GM19043 (cell line): ENCODE measurements at regions not wholly inside any gene's neighbourhood (a gene's known extent, or its start where the extent isn't known, plus 50 kb on each side); places are given as distances from the start of the nearest gene placed in this dataset.
"Not testable (repeated sequence)": the region's sequence is repeated elsewhere in the genome, so short reads cannot be mapped to it uniquely, and the experiment has no call there.

ENCODE experiments used
- ATAC-seq: cut with Tn5 transposase; IDR thresholded peaks from one replicate; pipeline ENCODE4 v1.9.1; 2021; ENCODE audit warnings: low read depth; ENCODE audit not compliant: unreplicated experiment

DNA sequence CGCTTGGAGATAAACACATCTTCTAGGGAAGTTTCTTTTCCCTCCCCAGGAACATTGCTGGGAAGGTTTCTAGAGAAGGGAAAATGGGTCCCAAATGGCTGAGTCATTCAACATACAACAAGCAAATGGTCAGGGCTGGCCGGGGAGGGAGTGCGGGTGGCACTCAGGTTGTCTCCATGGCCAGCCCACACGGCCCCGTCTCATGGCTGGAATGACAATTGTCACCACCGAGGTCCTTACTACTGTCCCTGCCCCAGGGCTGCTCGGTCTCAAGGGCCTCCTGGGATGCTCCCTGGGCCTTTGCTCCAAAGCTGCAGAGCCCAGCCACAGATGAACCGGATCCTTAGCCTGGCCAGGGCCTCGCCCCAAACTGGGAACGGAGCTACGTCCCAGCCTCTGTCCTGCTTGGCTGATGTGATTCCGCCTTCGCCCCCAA, 121.9 kb downstream of the FGF18 start:
- no peak for ATAC-seq

DNA sequence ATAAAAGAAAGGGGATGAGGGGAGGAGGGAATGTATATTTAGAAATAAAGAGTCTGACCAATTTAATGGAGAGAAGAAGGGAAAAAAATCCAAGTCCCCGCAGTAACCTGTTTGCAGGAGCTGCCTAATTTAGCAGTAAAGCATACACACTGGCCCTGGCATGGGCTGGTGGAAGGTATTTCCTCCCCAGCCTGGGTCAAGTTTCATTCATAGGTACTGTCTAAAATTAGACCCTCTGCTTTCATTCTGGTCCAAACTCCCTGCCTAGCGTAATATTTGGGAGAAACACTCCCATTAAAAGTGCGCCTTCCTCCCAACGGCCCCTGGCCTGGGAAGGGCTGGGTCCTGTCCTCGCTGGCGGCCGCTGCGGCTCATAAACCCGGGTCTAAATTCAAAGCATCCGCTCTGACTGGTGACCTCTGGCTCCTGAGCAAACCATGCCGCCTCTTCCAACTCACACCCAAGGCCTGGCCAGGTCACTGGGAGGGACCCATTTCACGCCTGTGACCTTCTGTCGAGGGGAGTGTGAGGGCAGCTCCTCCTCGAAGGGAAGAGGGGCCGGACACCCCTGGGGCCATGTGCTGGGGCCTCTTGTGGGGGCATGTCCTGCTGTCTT, 123.2 kb downstream of the FGF18 start:
- no peak for ATAC-seq

DNA sequence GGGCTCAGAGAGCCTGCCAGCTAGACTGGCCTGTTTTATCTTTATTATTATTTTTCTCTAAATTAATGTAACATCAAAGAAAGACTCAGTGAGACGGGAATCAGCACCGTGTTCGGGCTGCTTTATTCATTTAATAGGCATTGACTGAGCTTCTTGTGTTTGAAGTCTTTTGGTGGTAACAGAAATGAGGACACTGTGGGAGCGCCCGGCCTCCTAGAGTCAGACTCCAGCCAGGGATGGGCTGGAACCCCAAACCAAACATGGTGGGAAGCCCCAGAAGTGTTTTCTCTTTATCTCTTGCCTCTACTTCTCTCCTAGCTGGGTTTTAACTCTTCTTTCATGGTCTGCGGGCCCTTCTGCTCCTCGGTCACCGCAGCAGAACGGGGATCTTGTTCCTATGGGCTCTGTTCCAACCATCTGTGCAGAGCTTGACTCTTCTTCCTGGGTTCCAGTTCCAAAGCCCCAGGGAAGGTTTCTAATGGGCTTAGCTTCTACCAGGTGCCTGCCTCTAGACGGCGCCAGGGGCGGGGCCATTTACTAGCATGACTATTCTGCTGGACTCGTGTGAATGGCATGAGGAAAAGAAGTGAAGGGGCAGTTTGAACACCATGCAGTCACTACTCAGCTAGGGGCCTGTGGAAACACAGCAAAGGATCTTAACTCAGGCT, 123.8 kb downstream of the FGF18 start:
- no peak for ATAC-seq

DNA sequence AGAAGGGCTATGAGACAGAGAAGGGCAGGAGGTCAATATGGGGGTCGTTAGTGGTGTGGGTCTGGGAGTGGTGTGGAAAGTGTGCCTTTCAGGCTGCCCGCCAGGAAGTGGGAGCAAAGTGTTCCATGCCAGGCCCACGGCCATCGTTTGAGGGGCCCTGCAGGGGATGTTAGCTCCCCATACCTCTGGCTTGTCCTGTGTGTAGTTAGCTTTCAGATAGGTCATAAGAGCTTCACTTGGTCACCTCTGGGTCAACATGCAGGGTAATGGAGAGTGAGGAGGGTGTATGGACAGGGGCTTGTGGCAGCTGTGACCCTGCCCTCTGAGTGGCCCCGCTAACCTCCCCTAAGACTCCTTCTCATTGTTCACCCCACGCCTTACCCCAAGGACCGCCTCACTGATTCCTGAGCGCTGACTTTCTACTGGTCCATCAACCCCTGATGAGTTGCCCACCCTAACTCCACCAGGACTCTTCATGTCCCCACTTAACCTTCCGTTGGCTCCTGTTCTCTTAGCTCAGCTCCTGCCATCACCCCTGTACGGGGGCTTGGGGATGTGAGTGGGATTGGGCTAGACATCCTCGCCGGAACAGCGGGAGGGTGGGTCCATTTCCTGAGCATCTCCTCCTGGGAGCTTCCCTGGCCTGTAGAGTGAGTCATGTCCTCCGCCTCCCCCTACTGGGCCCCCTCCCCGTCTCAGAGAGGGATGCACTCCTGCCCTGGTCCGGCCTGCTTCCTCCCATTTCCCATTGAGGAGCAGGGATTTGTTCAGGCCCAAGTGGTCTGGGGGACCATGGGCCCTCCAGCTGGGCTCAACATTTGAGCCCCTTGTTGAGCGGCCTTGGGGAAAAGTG, 125.7 kb downstream of the FGF18 start:
- ATAC-seq, result no peak

DNA sequence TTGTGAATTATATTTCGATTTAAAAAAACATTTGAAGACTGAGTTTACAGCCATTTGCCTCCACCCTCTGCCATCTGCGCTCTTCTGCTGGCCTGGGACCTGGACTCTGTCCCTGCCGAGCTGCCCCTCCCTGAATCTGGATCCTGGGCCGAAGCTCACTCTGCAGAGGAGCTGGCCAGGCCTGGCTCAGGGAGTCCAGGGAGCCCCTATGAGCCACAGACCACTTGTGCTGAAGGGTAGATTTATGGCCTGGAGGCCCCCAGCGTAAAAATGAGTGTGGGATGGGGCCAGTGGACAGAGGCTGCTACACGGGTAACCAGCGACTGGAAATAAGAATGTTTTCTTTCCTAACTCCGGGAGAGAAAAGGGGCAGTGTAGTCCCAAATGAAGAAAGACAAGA, 129.8 kb downstream of the FGF18 start:
- ATAC-seq, result no peak

DNA sequence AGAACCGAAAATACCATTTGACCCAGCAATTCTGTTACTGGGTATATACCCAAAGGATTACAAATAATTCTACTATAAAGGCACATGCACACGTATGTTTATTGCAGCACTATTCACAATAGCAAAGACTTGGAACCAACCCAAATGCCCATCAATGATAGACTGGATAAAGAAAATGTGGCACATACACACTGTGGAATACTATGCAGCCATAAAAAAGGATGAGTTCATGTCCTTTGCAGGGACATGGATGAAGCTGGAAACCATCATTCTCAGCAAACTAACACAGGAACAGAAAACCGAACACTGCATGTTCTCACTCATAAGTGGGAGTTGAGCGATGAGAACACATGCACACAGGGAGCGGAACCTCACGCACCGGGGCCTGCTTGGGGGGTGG, 134.4 kb downstream of the FGF18 start:
- ATAC-seq, result not testable (repeated sequence)

DNA sequence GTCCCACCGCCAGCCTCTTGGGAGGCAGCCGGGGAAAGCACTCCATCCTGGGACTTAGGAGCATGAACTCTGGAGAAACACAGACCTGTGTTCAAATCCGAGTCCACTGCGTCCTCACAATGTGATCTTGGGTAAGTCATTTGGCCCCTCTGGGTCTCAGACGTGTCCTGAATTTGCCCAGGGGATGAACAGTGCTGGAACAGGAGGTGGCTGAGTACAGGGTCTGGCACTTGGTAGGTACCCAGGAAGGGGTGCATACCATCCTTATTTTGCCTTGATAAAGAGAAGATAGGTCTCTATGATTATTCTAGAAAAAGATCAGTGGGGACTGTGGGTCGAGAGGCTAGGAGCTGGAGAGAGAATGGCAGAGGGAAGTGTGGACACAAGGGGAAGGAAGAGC, 135.7 kb downstream of the FGF18 start:
- ATAC-seq, result no peak

DNA sequence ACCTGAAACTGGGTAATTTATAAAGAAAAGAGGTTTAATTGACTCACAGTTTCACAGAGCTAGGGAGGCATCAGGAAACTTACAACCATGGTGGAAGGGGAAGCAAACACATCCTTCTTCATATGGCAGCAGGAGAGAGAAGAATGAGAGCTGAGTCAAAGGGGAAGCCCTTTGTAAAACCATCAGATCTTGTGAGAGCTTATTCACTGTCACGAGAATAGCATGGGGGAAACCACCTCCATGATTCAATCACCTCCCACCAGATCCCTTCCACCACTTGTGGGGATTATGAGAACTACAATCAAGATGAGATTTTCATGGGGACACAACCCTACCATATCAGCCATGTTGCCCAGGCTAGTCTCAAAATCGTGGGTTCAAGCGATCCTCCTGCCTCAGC, 143.4 kb downstream of the FGF18 start:
- no peak for ATAC-seq

DNA sequence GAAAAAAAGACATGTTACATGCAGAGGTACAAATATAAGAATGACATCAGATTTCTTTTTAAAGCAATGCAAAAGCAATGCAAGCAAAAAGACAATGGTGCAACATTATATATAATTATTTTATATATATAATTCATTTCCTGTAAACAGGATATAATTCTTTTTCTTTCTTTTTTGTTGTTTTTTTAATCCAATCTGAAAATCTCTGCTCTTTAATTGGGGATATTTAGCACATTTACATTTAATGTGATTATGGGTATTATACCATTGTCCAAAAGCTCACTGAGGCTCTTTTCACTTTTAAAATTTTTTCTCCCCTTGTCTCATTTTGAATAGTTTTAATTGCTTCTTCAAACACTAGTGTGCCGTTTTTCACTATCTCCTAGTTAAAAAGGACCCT, 148.9 kb downstream of the FGF18 start:
- ATAC-seq, result no peak

DNA sequence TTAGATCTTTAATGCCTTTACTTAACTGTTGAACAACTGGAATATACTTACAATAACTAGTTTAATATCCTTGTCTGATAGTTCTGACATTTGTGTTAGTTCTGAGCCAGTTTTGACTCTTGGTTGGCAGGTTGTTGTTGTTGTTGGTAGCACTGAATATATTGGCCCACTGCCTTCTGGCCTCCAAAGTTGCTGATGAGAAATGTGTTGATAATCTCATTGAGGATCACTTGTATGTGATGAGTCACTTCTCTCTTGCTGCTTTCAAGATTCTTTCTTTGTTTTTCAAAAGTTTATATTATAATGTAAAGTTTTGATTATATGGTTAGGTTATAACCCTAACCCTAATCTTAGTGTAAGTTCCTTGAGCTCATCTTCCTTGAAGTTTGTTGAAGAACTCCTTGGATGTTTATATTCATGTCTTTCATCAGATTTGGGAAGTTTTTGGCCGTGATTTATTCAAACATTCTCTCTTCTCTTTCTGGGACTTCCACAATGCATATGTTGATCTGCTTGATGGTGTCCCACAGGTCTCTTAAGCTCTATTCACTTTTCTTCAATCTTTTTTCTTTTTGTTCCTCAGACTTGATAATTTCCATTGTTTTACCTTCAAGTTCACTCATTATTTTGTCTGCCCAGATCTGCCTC, 149.7 kb downstream of the FGF18 start:
- ATAC-seq, result no peak

DNA sequence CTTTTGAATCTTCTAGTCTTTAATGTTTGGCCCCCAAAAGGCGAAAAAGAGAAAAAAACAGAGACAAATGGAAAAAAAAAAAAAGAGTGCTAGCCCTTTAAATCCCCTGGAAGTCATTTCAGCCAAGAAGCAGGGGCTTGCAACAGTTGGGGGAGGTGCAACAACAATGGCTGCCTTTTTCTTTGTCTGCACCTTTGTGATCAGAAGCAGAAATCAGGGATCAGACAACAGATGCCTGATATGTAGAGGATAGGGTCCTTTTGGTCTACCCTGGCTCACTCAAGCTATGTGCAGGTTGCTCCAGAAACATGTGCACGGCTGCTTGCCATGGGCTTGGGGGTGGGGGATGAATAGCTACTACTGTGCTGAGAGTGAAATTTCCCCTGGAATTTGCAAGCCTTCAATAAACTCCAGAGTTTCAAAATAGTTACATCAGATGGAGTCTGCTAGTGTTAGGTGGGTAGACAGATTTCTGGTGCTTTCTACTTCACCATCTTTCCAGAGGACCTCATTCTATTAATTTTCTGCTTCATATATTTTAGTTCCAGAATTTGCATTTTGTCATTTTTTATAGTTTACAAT, 150.9 kb downstream of the FGF18 start:
- ATAC-seq, result no peak

DNA sequence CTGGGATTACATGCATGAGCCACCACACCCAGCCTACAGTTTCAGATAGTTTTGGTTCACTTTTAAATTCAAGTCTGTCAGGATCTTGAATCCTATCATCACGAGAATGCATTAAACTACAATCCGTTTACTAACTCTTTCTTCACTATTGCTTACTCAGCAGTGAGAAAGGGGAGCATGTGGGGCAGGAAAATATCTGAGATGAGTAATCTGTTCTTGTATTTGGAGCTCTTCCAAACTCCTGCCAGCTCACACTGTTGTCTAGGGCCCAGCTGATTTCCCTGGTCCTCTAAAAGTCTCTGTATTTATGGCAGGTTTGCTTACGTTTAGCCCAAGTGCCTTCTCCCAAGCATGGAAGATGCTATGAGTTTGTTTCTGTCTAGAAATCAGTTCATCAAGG, 152.2 kb downstream of the FGF18 start:
- ATAC-seq, result no peak

DNA sequence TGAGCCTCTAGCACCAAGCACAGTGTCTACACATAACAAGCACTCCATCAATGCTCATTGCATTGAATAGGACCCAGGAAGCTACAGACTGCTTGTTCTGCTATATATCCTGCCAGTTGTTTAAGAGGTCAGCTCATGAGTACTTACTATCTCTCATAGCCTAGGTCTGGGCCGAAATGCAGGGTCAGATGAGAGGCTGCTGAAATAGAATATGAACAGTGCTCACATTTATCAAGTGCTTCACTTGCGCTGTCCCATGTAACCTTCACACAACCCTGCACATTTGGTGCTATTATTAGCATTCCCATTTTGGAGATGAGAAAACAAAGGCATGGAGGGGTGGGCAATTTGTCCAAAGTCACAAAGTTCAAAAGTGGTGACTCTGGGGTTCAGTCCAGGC, 153.6 kb downstream of the FGF18 start:
- no peak for ATAC-seq

DNA sequence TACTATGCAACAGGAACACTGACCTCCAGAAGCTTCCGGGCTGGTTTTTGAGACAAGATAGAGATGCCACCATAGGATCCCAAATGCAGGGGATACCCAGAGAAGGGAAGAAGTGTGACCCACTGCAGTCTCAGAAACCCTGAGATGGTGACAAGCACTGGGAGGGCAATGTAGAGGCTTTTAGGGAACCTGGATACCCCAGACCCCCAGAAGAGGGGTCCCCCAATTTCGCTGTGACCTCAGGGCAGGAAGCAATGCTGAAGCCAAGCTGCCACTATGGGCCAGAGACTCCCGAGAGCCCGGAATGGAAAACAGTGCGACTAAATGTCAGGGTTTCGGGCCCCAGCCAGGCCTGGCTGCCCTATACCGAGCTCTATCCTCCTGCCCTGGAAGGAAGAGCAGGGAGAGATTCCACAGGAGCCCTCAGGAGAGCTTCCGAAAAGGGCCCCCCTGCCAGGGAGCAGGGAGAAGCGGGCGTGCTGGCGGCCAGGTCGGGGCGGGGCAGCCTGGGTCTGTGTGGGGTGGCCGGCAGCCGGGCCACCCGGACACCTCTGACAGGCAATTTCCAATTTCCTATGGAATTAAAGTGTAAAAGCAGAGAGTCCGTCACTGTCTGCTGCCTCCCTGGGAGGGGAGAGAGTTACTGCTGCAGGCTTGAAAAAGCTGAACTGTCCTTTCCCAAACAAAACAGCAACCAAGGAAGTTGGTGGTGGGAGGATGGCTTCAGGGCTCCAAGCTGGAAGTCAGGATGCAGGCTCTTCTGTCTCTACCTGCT, 154.2 kb downstream of the FGF18 start:
- ATAC-seq, result no peak

DNA sequence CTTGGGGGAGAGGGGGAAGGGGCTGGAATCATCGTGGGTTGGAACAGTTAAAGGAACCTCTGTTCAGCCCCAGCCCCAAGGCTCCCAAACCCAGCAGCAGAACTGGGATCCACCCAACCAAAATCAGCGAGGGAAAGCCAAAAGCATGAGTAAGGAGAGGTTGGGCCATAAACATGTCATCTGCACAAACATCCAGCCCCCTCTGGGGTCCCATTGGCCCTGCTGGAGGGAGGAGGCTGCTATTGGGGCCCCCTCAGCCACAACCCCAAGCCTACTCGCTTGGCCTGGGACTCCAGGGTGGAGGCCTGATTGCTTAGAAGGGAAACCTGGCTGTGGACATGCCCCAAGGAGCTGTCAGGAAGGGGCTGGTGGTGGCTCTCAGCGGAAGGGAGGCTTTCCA, 154.9 kb downstream of the FGF18 start:
- no peak for ATAC-seq

DNA sequence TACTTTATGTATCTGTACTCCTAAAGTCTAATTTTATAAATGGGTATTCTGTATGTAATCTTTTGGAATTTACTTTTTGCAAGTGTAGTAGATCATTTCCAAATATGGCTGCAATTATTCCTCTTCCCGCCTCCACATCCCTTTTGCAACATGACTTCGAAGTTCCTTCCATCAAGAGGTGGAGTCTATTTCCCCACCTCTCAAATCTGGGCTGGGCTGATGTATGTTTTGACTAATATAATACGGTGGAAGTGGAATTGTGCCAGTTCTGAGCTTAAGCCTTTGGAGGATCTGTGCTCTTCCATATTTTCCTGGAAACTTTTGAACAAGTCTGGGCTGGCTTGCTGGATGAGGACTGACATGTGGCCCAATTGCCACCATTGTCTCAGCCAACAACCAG, 155.9 kb downstream of the FGF18 start:
- no peak for ATAC-seq

DNA sequence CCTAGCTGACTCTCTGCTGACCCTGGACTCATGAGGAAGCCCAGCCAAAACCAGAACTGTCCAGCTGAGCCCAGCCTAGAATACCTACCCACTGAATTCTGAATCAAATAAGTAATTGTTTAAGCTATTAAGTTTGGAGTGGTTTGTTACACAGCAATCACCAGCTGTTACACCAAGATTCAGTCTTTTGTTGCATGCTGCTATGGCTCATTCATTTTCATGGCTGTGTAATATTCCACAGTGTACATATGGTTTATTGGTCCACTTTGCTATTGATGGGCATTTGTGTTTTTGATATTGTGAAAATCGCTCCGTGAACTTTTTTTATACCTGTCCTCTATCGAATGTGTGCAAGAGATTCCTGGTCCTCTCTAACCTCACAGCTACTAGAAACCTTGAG, 156.4 kb downstream of the FGF18 start:
- no peak for ATAC-seq

DNA sequence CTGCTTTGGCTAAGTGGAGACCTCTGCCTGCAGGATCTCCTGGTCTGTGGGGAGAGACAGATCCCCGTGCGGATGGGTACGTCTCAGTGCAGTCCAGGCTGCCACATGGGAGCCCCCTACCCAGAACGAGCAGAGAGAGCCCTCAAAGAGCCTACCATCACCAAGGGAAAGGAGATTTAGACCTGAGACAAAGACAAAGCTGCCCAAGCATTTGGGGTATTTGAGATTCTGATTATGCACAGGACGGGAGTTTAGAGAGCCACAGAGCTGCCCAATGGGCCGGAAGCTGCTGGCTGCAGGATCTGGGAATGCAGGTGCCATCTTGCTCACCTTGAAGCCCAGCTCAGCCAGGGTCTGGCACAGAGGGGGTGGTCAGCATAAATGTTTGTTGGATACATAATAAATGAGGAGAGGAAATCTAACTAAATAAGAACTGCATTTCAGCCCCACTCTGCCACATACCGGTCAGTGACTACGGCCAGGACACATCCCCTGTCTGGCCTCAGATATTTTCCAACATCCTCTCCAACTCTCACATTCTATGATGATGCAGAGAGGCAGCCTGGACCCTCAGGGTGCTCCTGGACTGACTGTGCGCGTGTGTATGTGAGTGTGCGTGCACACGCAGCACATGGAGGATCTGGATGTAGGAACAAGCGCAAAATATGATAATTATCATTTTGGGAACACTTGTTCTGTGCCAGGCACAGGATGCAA, 157.8 kb downstream of the FGF18 start:
- ATAC-seq, result no peak

DNA sequence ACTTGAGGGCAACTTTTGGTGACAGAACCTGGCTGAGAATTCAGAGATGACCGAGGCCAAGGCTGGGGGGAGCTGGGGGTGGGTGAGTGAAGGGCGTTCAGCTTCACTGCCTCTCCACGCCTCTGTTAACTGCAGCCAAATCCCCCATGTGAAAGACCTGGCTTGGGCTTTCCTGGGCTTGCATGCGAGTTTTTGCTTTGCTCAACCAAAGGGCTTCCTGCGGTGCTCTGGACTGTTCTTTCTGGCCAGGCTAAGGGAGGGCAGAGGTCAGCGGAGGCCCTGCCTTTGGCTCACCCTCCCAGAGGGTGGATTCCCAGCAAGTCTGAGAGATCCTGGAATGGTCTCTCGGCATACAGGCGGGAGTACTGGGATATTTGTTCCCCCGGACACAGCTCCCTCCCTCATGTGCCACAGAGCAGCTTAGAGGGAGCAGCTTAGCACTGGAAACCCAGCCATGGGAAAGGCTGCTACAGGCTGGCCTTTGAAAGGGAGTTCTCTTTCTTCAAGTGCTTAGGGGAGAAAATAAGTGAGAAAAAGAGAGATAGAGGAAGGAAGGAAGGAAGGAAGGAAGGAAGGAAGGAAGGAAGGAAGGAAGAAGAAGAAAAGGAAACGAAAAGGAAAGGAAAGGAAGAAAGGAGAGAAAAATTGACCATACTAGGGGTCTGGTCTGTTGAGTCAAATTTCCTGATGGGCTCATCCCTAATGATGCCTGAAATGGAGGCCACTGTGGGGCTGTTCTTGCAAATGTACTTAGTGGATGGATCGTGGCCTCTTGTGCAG, 158.8 kb downstream of the FGF18 start:
- ATAC-seq, result no peak
